Peyer's patch (tissue), 4 donors: ENCODE measurements at regions not wholly inside any gene's neighbourhood (a gene's known extent, or its start where the extent isn't known, plus 50 kb on each side); places are given as distances from the start of the nearest gene placed in this dataset.

ENCODE experiments used
- CTCF ChIP-seq, 6 experiments: fragments of 450-650 bp in 4 of 6; fragments of 200-600 bp in 2 of 6; sonication (generic) in 1 of 6; IDR thresholded peaks; one replicate each; pipeline ENCODE4 v1.5.1; 2017 to 2019; ENCODE audit warnings: antibody characterized with exemption in 6 of 6, mild to moderate bottlenecking in 3 of 6, moderate library complexity in 1 of 6
- POLR2A ChIP-seq, 2 donors: fragments of 450-650 bp; IDR thresholded peaks; one replicate each; pipeline ENCODE4 v1.5.1; 2017; ENCODE audit warnings: antibody characterized with exemption in 2 of 2, mild to moderate bottlenecking in 2 of 2, moderate library complexity in 2 of 2

- TF ChIP-seq CTCF (IDR thresholded peaks at IDR 0.05) (no peak), POLR2A (IDR thresholded peaks at IDR 0.05) (no peak)
Observed at GRCh38 chr1:105416261-105416660, 1640.2 kb upstream of the PRMT6 start.
